PC-9 (cell line): ENCODE measurements at regions not wholly inside any gene's neighbourhood (a gene's known extent, or its start where the extent isn't known, plus 50 kb on each side); places are given as distances from the start of the nearest gene placed in this dataset.

Source experiments
- EZH2 ChIP-seq: fragments of 200-600 bp; sonication (generic); IDR thresholded peaks from 2 replicates; pipeline ENCODE4 v1.8.0; 2017; ENCODE audit warnings: antibody characterized with exemption, low read depth
- TF ChIP-seq, protein P1 (sequence below): fragments of 200-600 bp; sonication (generic); conservative IDR thresholded peaks from 2 replicates; pipeline ENCODE4 v1.6.1; 2017; ENCODE audit warnings: mixed run types, antibody characterized with exemption, mild to moderate bottlenecking, moderate library complexity

DNA sequence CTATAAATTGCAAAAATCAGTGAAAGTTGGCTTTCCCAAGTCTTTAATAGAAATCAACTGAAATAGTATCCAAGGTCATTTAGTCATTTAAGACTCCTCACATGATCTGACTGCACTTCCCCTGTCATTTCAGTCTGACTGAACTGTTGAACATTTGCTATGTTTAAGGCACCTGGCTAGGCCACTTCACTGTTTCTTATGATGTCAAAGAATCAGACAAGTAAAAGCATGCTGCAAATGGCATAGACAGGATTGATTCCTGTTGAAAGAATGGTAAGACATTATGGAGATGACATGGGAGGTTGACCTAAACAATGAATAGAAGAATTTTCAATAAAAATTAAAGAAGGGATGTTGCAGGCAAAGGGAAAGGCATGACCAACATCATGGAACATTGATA is 502.1 kb downstream of the NFIB start:
- TF ChIP-seq, protein P1, sequence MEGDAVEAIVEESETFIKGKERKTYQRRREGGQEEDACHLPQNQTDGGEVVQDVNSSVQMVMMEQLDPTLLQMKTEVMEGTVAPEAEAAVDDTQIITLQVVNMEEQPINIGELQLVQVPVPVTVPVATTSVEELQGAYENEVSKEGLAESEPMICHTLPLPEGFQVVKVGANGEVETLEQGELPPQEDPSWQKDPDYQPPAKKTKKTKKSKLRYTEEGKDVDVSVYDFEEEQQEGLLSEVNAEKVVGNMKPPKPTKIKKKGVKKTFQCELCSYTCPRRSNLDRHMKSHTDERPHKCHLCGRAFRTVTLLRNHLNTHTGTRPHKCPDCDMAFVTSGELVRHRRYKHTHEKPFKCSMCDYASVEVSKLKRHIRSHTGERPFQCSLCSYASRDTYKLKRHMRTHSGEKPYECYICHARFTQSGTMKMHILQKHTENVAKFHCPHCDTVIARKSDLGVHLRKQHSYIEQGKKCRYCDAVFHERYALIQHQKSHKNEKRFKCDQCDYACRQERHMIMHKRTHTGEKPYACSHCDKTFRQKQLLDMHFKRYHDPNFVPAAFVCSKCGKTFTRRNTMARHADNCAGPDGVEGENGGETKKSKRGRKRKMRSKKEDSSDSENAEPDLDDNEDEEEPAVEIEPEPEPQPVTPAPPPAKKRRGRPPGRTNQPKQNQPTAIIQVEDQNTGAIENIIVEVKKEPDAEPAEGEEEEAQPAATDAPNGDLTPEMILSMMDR, result no peak
- no peak for TF ChIP-seq EZH2
